OCI-LY1 (cell line): ENCODE measurements at regions not wholly inside any gene's neighbourhood (a gene's known extent, or its start where the extent isn't known, plus 50 kb on each side); places are given as distances from the start of the nearest gene placed in this dataset.

Experiments
- H2AFZ ChIP-seq: fragments of 200-600 bp; sonication (generic), shearing (Covaris generic); 2 replicates; pipeline ENCODE4 v1.6.0; 2014; ENCODE audit warnings: antibody characterized with exemption, mild to moderate bottlenecking, low read length
- H3F3A ChIP-seq: fragments of 200-600 bp; sonication (generic), shearing (Covaris generic); 2 replicates; pipeline ENCODE4 v1.6.0; 2014; ENCODE audit warnings: mild to moderate bottlenecking, antibody characterized with exemption, low read length, moderate library complexity; ENCODE audit not compliant: insufficient read depth
- H3K27ac ChIP-seq: fragments of 200-600 bp; sonication (generic); 2 replicates; pipeline ENCODE4 v1.5.1; 2014; ENCODE audit warnings: low read length, mixed run types, mild to moderate bottlenecking, low read depth; ENCODE audit not compliant: poor library complexity, severe bottlenecking
- H3K27me3 ChIP-seq: fragments of 200-600 bp; sonication (generic); 2 replicates; pipeline ENCODE4 v1.6.0; 2014; ENCODE audit warnings: antibody characterized with exemption, mild to moderate bottlenecking, low read length, moderate library complexity; ENCODE audit not compliant: insufficient read depth
- H3K36me3 ChIP-seq: fragments of 200-600 bp; sonication (generic); 2 replicates; pipeline ENCODE4 v1.6.1; 2014; ENCODE audit warnings: mild to moderate bottlenecking, antibody characterized with exemption, low read length, moderate library complexity, mixed read lengths; ENCODE audit not compliant: insufficient read depth
- H3K4me1 ChIP-seq: fragments of 200-600 bp; sonication (generic); 2 replicates; pipeline ENCODE4 v1.5.1; 2014; ENCODE audit warnings: mild to moderate bottlenecking, low read length, moderate library complexity; ENCODE audit not compliant: insufficient read depth, severe bottlenecking
- H3K4me2 ChIP-seq: fragments of 200-600 bp; sonication (generic), shearing (Covaris generic); 2 replicates; pipeline ENCODE4 v1.6.1; 2014; ENCODE audit warnings: low read length
- H3K4me3 ChIP-seq: fragments of 200-600 bp; sonication (generic); 2 replicates; pipeline ENCODE4 v1.5.1; 2014; ENCODE audit warnings: low read length, low read depth, mild to moderate bottlenecking, mixed read lengths; ENCODE audit not compliant: poor library complexity, severe bottlenecking
- H3K79me2 ChIP-seq: fragments of 200-600 bp; shearing (Covaris generic); 2 replicates; pipeline ENCODE4 v1.6.1; 2016; ENCODE audit warnings: mixed run types, low read length, mixed read lengths; ENCODE audit not compliant: insufficient read depth
- H3K9ac ChIP-seq: fragments of 200-600 bp; sonication (generic), shearing (Covaris generic); 2 replicates; pipeline ENCODE4 v1.6.1; 2014; ENCODE audit warnings: mild to moderate bottlenecking, low read length, mixed read lengths
- H3K9me2 ChIP-seq: fragments of 200-600 bp; sonication (generic), shearing (Covaris generic); 2 replicates; pipeline ENCODE4 v1.6.1; 2014; ENCODE audit warnings: low read depth, mild to moderate bottlenecking, low read length, mixed read lengths
- H3K9me3 ChIP-seq: fragments of 200-600 bp; shearing (Covaris generic); 2 replicates; pipeline ENCODE4 v1.6.1; 2014; ENCODE audit warnings: low read length, mixed read lengths
- H4K20me1 ChIP-seq: fragments of 200-600 bp; sonication (generic), shearing (Covaris generic); 2 replicates; pipeline ENCODE4 v1.6.0; 2016; ENCODE audit warnings: mild to moderate bottlenecking, low read length; ENCODE audit not compliant: insufficient read depth
- EZH2 ChIP-seq: fragments of 200-600 bp; sonication (generic), shearing (Covaris generic); IDR thresholded peaks from 2 replicates; pipeline ENCODE4 v1.8.0; 2017; ENCODE audit warnings: borderline replicate concordance, mixed run types, mild to moderate bottlenecking, antibody characterized with exemption, low read length, moderate library complexity, mixed read lengths
- TF ChIP-seq, protein P1 (sequence below): fragments of 200-600 bp; sonication (generic), shearing (Covaris generic); IDR thresholded peaks from 2 replicates; pipeline ENCODE4 v1.5.1; 2017; ENCODE audit warnings: mild to moderate bottlenecking, antibody characterized with exemption, low read length, moderate library complexity, mixed read lengths

DNA sequence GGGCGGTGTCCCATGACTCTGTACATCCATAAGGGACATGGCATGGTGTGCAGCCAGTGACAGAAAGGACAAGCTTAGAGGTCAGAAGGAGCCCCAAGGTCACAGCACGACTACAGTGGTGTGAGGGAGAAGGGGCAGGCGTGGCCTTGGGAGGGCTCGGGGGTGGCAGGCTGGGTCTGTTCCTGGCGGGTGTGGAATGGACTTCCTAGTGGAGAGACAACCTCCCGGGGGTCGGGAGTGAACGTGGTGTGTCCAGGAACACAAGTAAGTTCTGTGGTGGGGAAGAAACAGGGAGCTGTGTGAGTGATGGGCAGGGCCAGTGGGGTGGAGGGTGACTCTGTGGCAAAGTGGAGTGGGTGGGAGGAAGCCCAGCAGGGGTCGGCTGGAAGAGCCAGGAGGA lies 279.3 kb downstream of the TEX29 start:
- Histone ChIP-seq H3K79me2 (no peaks in the 10 kb centered on the region), H3K27ac (no peak overlapping the region), H4K20me1 (no peaks in the 10 kb centered on the region), H3K9ac (no peak overlapping the region), H3K9me3 (no peaks in the 10 kb centered on the region), H3K27me3 (peaks cover 14% of the 10 kb centered on the region), H3K4me3 (no peak overlapping the region), H3F3A (no peaks in the 10 kb centered on the region), H3K4me2 (no peak overlapping the region), H2AFZ (no peak overlapping the region), H3K9me2 (no peaks in the 10 kb centered on the region), H3K4me1 (no peaks in the 10 kb centered on the region), H3K36me3 (no peaks in the 10 kb centered on the region)
- TF ChIP-seq, protein P1, sequence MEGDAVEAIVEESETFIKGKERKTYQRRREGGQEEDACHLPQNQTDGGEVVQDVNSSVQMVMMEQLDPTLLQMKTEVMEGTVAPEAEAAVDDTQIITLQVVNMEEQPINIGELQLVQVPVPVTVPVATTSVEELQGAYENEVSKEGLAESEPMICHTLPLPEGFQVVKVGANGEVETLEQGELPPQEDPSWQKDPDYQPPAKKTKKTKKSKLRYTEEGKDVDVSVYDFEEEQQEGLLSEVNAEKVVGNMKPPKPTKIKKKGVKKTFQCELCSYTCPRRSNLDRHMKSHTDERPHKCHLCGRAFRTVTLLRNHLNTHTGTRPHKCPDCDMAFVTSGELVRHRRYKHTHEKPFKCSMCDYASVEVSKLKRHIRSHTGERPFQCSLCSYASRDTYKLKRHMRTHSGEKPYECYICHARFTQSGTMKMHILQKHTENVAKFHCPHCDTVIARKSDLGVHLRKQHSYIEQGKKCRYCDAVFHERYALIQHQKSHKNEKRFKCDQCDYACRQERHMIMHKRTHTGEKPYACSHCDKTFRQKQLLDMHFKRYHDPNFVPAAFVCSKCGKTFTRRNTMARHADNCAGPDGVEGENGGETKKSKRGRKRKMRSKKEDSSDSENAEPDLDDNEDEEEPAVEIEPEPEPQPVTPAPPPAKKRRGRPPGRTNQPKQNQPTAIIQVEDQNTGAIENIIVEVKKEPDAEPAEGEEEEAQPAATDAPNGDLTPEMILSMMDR = no peak
- no peak for TF ChIP-seq EZH2

DNA sequence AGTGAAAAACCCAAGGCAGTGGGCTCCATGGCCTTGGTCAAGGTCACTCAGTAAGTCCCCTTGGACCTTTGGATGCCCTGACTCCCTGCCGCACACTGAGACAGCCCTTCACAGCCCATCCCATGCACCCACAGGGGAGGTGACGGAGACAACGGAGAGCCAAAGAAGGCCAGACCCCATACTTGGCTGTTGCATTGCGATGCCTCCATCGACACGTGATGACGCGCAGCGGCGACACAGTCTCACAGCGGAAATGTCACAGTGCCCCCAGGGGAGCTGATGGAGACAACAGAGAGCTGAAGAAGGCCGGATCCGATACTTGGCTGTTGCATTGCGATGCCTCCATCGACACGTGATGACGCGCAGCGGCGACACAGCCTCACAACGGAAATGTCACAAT lies 282.4 kb downstream of the TEX29 start:
- no peak for TF ChIP-seq EZH2
- TF ChIP-seq, protein P1 = no peak
- H2AFZ ChIP-seq = no peak overlapping the region
- H3K79me2 ChIP-seq = no peaks in the 10 kb centered on the region
- H4K20me1 ChIP-seq = no peaks in the 10 kb centered on the region
- H3K9me2 ChIP-seq = no peaks in the 10 kb centered on the region
- H3K36me3 ChIP-seq = no peaks in the 10 kb centered on the region
- no peak overlapping the region for H3K4me3 ChIP-seq
- peaks cover 10% of the 10 kb centered on the region for H3K27me3 ChIP-seq
- H3F3A ChIP-seq = no peaks in the 10 kb centered on the region
- H3K9ac ChIP-seq = no peak overlapping the region
- no peaks in the 10 kb centered on the region for H3K4me1 ChIP-seq
- no peak overlapping the region for H3K4me2 ChIP-seq
- H3K27ac ChIP-seq = no peak overlapping the region
- H3K9me3 ChIP-seq = no peaks in the 10 kb centered on the region

DNA sequence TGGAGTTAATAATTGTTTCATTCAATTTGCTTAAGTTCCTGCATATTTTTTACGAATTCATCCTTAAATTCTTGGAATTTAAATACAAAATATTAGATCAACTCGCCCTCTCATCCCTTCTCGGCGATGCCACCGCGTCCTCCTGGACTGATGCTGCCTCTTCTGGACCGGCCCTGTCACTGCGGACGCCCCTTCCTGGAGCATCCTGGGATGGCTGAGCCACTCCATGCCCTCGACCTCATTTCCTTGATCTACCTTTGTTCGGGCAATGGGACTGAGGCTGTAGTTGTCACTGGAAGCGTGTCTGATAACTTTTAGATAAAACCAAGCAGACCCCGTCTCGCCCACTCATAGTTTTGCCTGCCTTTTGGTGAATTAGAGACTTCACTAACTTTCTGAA lies 283.7 kb downstream of the TEX29 start:
- Histone ChIP-seq H3K4me3 (no peak overlapping the region), H3K4me2 (no peak overlapping the region), H3K9me3 (no peaks in the 10 kb centered on the region), H3F3A (no peaks in the 10 kb centered on the region), H3K79me2 (no peaks in the 10 kb centered on the region), H3K4me1 (no peaks in the 10 kb centered on the region), H3K9ac (no peak overlapping the region), H3K27ac (no peak overlapping the region), H3K9me2 (no peaks in the 10 kb centered on the region), H3K27me3 (peaks cover 10% of the 10 kb centered on the region), H4K20me1 (no peaks in the 10 kb centered on the region), H2AFZ (no peak overlapping the region), H3K36me3 (no peaks in the 10 kb centered on the region)
- TF ChIP-seq EZH2 = no peak
- TF ChIP-seq, protein P1 = peak; percentile 14; the same call in 1 of the 2 replicates
